Nucleus accumbens (tissue), 56 donors: ENCODE measurements at regions not wholly inside any gene's neighbourhood (a gene's known extent, or its start where the extent isn't known, plus 50 kb on each side); places are given as distances from the start of the nearest gene placed in this dataset.

ENCODE experiments used
- DNase-seq, 56 donors: peaks; one replicate each; lab custom pipeline; 2025; lab: John Stamatoyannopoulos, UW

- no peak for DNase-seq
These were observed 354.9 kb downstream of the TFAP2A start for GRCh38 chr6:10060004-10060403.

- DNase-seq: no peak
These were observed 360.2 kb downstream of the TFAP2A start for GRCh38 chr6:10054672-10055071.

GRCh38 chr6:10051283-10051682, 363.6 kb downstream of the TFAP2A start:
- no peak for DNase-seq

GRCh38 chr6:10048370-10049297, 366.2 kb downstream of the TFAP2A start:
- no peak for DNase-seq

DNA sequence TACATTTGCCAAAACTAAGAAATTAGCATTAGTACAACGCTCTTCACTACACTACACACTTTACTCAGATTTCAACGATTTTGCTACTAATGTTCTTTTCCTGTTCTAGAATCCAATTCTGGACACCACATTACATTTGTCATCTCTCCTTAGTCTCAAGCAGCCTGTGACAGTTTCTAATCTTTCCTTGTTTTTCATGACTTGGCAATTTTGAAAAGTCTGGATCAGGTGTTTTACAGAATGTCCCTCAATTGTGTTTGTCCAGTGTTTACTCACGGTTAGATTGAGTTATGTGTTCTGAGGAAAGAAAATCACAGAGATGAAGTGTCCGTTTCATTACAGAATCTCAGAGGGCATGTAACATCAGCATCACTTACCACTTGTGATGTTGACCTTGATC, 372.6 kb downstream of the TFAP2A start:
- DNase-seq: no peak

- no peak for DNase-seq
These were observed 381.5 kb downstream of the TFAP2A start for GRCh38 chr6:10033223-10033829.

- no peak for DNase-seq
These were observed 383.3 kb downstream of the TFAP2A start for GRCh38 chr6:10031617-10032016.

- DNase-seq: no peak
These were observed 383.8 kb downstream of the TFAP2A start for GRCh38 chr6:10030942-10031537.

DNA sequence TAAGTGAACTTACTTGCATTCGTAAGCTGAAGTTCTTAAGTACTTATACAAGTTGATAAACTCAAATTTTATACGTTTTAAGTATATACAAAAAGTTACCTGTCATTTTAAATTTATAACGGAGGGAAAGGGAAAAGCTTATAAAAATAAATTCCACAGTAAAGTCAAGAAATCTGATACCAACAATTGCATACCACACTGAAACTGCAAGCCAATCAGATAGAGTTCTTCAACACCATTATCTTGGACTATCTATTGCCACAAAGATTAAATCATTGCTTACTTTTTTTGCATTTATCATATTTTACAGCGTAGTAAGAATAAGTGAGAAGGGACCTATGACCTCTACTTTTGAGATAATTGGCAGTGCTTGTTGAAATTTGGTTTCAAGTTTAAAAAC, 386.7 kb downstream of the TFAP2A start:
- no peak for DNase-seq

DNA sequence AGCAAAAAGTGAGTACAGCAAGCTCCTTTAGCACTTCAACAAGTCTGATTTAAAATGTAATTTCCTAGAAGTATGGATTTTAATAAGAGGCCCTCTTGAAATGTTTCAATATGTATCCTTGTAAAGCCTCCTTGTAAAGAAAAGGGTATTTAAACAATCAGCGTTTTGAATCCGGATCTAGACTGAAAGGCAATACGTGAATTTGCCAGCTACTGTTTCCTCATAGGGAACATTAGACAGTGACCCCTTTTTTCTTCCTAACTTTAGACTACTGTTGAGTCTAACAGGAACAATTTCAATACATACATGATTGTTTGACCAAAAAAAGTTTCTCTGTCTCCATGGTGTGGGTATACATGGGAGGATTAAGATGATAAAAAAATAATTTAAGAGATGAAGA, 395.0 kb downstream of the TFAP2A start:
- no peak for DNase-seq

GRCh38 chr6:10014557-10014956, 400.3 kb downstream of the TFAP2A start:
- DNase-seq: no peak

- no peak for DNase-seq
These were observed 414.3 kb downstream of the TFAP2A start for GRCh38 chr6:10000551-10000950.

DNA sequence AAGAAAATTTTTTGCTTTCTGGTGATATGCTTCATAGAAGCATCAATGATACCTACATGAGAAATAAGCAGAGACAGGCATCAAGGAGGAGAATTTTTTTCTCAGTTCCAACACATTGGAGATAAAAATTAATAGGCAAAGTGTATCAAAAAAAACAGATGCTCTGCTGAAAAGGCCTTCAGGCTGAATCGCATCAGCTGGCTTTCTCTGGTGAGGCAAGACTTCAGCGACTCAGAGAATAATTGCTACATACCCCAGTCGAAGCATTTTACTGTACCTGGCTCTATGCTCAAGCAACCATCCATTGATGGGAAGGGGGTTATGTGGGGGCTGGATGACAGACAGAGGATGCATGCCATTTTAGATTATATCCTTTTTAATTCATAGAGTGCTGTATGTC, 415.1 kb downstream of the TFAP2A start:
- no peak for DNase-seq

DNA sequence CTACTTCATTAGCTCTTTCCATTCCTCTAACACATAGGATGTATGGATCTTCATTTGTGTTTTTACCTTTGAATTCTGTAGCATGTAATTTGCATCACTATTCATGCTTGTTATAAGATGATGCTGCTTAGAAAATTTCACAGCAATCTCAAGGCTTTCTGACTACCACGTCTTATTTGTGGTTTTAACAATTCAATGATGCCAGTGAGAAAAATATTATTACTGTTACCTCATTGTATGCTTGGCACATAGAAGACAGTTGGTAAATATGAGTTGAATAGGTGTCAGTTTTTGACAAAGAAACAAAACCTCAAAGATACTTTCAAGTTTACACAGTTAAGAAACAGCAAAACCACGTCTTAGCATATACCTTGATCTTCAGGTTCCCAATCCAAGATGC, 428.6 kb downstream of the TFAP2A start:
- no peak for DNase-seq

- DNase-seq: no peak
These were observed 429.4 kb downstream of the TFAP2A start for GRCh38 chr6:9985481-9985880.

DNA sequence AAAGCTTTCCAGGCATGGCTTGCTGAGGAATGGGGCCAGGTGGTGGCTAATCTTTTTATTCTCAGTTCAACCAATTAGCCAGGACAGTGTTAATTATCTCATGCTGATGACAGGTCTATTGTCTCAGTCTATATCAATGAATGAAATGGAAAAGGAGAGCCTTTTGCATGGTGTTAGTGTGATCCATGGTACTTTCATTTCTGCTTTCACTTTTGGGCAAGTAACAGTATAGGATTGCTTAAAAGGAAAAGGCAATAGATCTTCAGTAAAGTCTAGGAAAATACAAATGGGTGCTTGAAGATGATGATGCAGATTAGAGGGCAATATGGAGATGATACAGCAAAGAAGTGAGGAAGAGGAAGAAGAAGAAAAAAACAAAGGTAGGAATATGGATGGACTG, 430.3 kb downstream of the TFAP2A start:
- no peak for DNase-seq

DNA sequence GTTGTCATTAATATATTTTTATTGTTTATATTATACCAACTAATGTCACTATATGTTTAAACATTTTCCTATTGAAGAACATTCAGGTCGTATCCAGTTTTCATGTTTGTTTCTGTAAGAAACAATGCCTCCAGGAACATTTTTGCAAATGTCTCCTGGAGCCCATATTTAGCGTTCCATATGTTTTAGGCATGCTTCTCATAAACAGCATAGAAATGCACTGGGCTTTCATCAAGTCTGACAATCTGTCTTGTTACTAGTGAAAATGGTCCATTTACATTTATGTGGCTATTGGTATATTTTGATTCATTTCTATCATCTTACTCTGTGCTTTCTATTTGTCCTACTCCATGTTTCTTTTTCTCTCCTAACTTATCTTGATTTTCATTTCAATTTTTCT, 431.7 kb downstream of the TFAP2A start:
- no peak for DNase-seq

- DNase-seq: no peak
These were observed 432.7 kb downstream of the TFAP2A start for GRCh38 chr6:9982215-9982614.

- no peak for DNase-seq
These were observed 434.9 kb downstream of the TFAP2A start for GRCh38 chr6:9979996-9980395.

DNA sequence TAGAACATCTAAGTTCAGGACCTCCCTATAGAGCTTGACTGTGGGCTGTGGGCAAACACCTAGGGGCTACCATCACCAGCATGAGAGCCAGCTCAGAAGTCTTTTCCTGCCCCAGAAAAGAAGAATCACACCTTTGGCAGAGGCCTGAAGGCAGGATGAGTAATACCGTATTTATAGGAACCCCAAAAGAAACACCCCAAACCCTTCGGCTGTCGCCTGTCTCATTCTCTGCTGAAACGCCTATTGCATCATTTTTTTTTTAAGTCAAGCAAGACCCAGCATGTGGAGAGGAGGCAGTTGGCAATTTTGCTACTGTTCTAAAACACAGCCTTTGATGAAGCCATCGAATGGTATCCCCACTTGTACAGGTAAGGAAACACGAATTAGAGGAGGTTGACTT, 436.4 kb downstream of the TFAP2A start:
- no peak for DNase-seq

DNA sequence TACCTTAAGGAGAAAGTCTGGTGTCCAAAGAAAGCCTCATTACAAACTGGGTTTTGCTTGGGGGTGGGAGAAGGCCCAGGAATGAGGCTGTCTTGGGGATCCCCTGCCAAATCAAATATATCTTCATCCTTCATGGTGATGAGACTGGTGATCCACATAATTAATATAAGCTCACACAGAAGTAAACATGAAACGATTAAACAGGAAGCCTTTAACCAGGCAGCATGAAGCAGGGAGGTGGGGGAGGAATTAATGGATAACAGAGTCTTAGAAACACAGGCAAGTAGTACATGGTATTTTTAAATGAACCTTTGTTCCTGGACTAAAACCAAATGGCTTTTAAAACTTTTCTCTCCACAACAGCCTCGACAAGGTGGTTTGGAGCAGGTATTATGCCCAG, 437.5 kb downstream of the TFAP2A start:
- DNase-seq: no peak

DNA sequence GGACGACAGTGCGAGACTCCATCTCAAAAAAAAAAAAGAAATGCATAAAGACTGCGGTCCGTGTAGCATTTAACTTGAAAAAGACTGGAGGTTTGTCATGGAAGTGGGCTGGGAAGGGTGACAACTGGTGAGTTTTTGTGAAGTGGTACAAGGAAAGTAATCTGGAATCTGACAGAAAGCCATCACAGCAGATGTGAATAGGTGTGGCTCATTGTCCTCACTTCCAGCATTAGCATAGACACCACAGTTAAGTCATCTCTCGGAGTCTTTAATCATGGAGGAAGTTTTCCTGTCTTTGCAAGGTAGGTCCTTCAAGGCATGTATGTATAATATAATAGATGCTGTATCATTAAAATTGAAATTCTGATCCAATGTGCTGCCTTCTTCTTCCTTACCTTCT, 453.2 kb downstream of the TFAP2A start:
- DNase-seq: no peak
